Cardiac muscle cell (in vitro differentiated cells and primary cell): ENCODE measurements at regions not wholly inside any gene's neighbourhood (a gene's known extent, or its start where the extent isn't known, plus 50 kb on each side); places are given as distances from the start of the nearest gene placed in this dataset.

Source experiments
- DNase-seq, 2 donors: peaks; one replicate each; pipeline versions ENCODE4 v3.0.0 to v3.0.0-alpha.2; 2010 to 2017; ENCODE audit warnings: low read depth in 1 of 2, low spot score in 1 of 2
- H3K27ac ChIP-seq: fragments of 200-600 bp; sonication (generic); 2 replicates; pipeline ENCODE4 v1.5.1; 2016
- H3K27me3 ChIP-seq: fragments of 200-600 bp; sonication (generic); 2 replicates; pipeline ENCODE4 v1.6.0; 2016; ENCODE audit warnings: control low read depth
- H3K36me3 ChIP-seq: fragments of 200-600 bp; sonication (generic); 2 replicates; pipeline ENCODE4 v1.5.1; 2016; ENCODE audit warnings: control low read depth
- H3K4me1 ChIP-seq: fragments of 200-600 bp; sonication (generic); 2 replicates; pipeline ENCODE4 v1.8.1; 2017; ENCODE audit warnings: low read depth, mild to moderate bottlenecking, mixed run types
- H3K4me3 ChIP-seq: fragments of 200-600 bp; sonication (generic); 2 replicates; pipeline ENCODE4 v1.5.1; 2016; ENCODE audit warnings: mild to moderate bottlenecking
- H3K9me3 ChIP-seq: fragments of 200-600 bp; sonication (generic); 2 replicates; pipeline ENCODE4 v1.5.1; 2017; ENCODE audit warnings: low read depth, mild to moderate bottlenecking, control low read depth
- TF ChIP-seq, protein P1 (sequence below): IDR thresholded peaks from 2 replicates; pipeline ENCODE4 v1.5.1; 2012; ENCODE audit warnings: low read depth, mild to moderate bottlenecking, low read length

DNA sequence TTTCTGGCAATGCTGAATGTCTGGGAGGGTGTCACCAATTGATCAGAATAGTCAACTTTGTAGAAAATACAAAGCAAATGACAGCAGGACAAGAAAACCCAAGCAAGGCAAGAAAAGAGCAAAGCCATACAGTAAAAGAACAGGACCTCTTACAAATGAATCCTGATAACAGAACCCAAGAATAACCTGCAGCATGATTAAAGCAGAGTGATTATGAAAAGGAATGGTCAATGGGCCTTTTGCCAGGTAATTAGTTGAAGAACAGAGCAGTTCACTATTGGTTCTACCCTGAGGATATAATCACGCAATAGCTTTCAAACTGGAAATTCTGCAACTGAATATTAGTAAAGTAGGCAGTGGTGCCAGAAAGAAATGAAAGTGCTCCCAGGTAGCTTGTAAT is 319.8 kb downstream of the FRK start:
- peaks cover 5% of the 10 kb centered on the region for H3K4me1 ChIP-seq
- H3K4me3 ChIP-seq, result no peak overlapping the region
- DNase-seq, result no peak
- no peak overlapping the region for H3K27ac ChIP-seq
- no peaks in the 10 kb centered on the region for H3K9me3 ChIP-seq
- TF ChIP-seq, protein P1, sequence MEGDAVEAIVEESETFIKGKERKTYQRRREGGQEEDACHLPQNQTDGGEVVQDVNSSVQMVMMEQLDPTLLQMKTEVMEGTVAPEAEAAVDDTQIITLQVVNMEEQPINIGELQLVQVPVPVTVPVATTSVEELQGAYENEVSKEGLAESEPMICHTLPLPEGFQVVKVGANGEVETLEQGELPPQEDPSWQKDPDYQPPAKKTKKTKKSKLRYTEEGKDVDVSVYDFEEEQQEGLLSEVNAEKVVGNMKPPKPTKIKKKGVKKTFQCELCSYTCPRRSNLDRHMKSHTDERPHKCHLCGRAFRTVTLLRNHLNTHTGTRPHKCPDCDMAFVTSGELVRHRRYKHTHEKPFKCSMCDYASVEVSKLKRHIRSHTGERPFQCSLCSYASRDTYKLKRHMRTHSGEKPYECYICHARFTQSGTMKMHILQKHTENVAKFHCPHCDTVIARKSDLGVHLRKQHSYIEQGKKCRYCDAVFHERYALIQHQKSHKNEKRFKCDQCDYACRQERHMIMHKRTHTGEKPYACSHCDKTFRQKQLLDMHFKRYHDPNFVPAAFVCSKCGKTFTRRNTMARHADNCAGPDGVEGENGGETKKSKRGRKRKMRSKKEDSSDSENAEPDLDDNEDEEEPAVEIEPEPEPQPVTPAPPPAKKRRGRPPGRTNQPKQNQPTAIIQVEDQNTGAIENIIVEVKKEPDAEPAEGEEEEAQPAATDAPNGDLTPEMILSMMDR, result no peak
- H3K36me3 ChIP-seq, result no peaks in the 10 kb centered on the region
- H3K27me3 ChIP-seq, result no peaks in the 10 kb centered on the region

DNA sequence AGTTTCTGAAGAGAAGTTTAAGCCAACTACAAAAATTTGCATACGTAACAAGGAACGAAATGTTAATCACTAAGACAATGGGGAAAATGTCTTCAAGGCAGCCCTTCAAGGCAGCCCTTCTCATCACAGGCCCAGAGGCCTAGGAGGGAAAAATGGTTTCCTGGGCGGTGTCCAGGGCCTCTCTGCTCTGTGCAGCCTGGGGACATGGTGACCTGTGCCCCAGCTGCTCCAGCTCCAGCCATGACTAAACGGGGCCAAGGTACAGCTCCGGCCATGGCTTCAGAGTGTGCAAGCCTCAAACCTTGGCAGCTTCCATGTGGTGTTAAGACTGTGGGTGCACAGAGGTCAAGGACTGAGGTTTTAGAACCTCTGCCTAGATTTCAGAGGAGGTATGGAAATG is 325.1 kb downstream of the FRK start:
- Histone ChIP-seq H3K27ac (no peak overlapping the region), H3K27me3 (no peaks in the 10 kb centered on the region), H3K4me3 (no peak overlapping the region), H3K9me3 (no peaks in the 10 kb centered on the region), H3K4me1 (peaks cover under 1% of the 10 kb centered on the region), H3K36me3 (no peaks in the 10 kb centered on the region)
- TF ChIP-seq, protein P1, result no peak
- no peak for DNase-seq

DNA sequence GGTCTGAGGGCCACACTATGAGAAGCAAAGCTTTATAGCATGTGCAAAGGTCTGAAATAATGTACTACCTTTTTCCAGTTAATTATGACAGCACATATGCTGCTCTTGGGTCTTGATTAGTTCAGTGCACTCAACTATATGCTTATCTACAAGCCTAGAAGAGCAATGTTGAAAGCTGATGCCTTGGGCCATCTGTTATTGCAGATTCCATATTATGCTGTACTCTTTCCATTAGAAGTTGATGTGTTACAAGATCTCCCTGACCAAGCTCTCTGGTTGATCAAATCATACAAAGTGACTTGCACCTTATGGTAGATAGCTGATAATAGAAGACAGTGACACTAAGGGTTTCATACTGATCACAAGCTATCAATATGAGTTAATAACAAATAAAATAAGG is 327.3 kb downstream of the FRK start:
- Histone ChIP-seq H3K27ac (no peak overlapping the region), H3K27me3 (no peaks in the 10 kb centered on the region), H3K36me3 (no peaks in the 10 kb centered on the region), H3K4me1 (no peaks in the 10 kb centered on the region), H3K4me3 (no peak overlapping the region), H3K9me3 (no peaks in the 10 kb centered on the region)
- no peak for DNase-seq
- TF ChIP-seq, protein P1, result no peak

DNA sequence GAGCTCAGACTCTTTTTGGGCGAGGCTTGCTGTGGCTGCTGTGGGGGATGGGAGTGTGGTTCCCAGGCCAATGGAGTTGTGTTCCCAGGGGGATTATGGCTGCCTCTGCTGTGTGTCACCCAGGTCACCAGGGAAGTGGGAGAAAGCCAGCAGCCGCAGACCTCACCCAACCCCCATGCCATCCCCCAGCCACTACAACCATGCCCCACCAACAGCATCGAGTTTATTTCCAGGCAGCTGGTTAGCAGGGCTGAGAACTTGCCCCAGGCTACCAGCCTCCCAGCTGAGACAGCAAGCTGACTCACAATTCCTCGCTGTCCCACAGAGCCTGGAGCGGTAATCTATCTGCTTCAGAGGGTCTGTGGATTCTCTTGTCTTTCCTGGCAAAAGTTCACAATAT is 331.7 kb downstream of the FRK start:
- TF ChIP-seq, protein P1, result no peak
- no peak overlapping the region for H3K27ac ChIP-seq
- H3K4me3 ChIP-seq, result no peak overlapping the region
- no peak for DNase-seq
- H3K27me3 ChIP-seq, result no peaks in the 10 kb centered on the region
- H3K4me1 ChIP-seq, result no peaks in the 10 kb centered on the region
- no peaks in the 10 kb centered on the region for H3K9me3 ChIP-seq
- H3K36me3 ChIP-seq, result no peaks in the 10 kb centered on the region

DNA sequence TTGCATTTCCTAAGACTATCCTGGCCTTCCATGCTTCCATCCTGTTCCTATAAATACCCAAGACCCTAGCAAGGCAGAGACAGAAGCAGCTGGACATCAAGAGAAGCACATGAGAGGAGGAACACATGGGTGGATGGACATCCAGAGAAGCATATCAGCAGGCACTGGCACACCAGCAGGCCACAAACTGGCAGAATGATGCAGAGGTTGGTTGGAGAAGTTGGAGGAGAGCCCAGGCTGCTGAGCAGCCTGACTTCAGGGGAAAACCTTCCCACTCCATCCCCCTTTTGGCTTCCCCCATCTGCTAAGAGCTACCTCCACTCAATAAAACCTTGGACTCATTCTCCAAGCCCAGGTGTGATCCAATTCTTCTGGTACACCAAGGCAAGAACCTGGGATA is 332.5 kb downstream of the FRK start:
- DNase-seq, result no peak
- no peak overlapping the region for H3K27ac ChIP-seq
- no peaks in the 10 kb centered on the region for H3K27me3 ChIP-seq
- H3K4me3 ChIP-seq, result no peak overlapping the region
- H3K4me1 ChIP-seq, result no peaks in the 10 kb centered on the region
- no peaks in the 10 kb centered on the region for H3K9me3 ChIP-seq
- TF ChIP-seq, protein P1, result no peak
- no peaks in the 10 kb centered on the region for H3K36me3 ChIP-seq

DNA sequence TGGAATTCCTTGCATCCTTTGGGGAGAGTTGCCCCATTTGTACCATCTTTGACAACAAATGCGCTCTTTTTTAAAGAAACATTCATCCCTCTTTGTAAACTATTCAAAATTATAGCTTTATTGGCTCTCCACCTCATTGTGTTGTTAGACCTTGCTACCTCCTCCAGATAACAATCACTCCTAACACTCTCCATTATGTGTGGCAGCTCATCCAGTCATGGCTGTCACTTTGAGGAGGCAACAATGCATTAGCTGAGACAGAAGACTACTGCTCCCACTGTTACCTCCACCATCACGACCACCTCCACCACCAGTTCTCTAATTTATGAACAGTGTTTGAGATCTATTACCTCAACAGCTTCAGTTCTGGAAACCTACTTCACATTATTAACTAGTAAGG is 339.1 kb downstream of the FRK start:
- DNase-seq, result no peak
- Histone ChIP-seq H3K27me3 (no peaks in the 10 kb centered on the region), H3K27ac (no peak overlapping the region), H3K4me3 (no peak overlapping the region), H3K9me3 (no peaks in the 10 kb centered on the region), H3K4me1 (no peaks in the 10 kb centered on the region), H3K36me3 (no peaks in the 10 kb centered on the region)
- TF ChIP-seq, protein P1, result no peak
